ENCODE measurements at regions not wholly inside any gene's neighbourhood (a gene's known extent, or its start where the extent isn't known, plus 50 kb on each side); places are given as distances from the start of the nearest gene placed in this dataset.

GRCh38 chr5:89900346-89900745 is 509.2 kb downstream of the CETN3 start:
- H3K4me1 ChIP-seq (ENCODE audit: insufficient read depth, low read length), result no peaks in the 10 kb centered on the region
- H3K27me3 Mint-ChIP-seq, result no peaks in the 10 kb centered on the region
- no peak for DNase-seq
- H3K4me3 ChIP-seq (ENCODE audit: low read length in 2 of 2), result no peak overlapping the region
- no peak overlapping the region for H3K4me3 Mint-ChIP-seq
- no peaks in the 10 kb centered on the region for H3K36me3 Mint-ChIP-seq
- ChIA-PET CTCF (ENCODE audit: partially characterized antibody) (no interaction called here), POLR2A (ENCODE audit: partially characterized antibody) (no interaction called here)
- no peaks in the 10 kb centered on the region for H3K36me3 ChIP-seq (ENCODE audit: insufficient read depth, low read length)
- intact Hi-C loops (cut with micrococcal nuclease), result no loop called here
- H3K4me1 Mint-ChIP-seq, result no peaks in the 10 kb centered on the region
- no peaks in the 10 kb centered on the region for H3K9me3 ChIP-seq (ENCODE audit: control insufficient read depth in 1 of 2, low read length in 2 of 2)
- no peak overlapping the region for H3K27ac ChIP-seq (ENCODE audit: low read depth, low read length)
- H3K27ac Mint-ChIP-seq, result no peak overlapping the region
- H3K9me3 Mint-ChIP-seq, result peaks cover 0 to 9% (median 5%) of the 10 kb centered on the region in 8 donors
- no peaks in the 10 kb centered on the region for H3K27me3 ChIP-seq (ENCODE audit: insufficient read depth, low read length)

GRCh38 chr5:89899559-89899958 is 510.0 kb downstream of the CETN3 start:
- Histone ChIP-seq H3K36me3 (ENCODE audit: insufficient read depth, low read length) (no peaks in the 10 kb centered on the region), H3K4me3 (ENCODE audit: low read length in 2 of 2) (no peak overlapping the region), H3K27me3 (ENCODE audit: insufficient read depth, low read length) (no peaks in the 10 kb centered on the region), H3K9me3 (ENCODE audit: control insufficient read depth in 1 of 2, low read length in 2 of 2) (no peaks in the 10 kb centered on the region), H3K27ac (ENCODE audit: low read depth, low read length) (no peak overlapping the region), H3K4me1 (ENCODE audit: insufficient read depth, low read length) (no peaks in the 10 kb centered on the region)
- Mint-ChIP-seq H3K36me3 (no peaks in the 10 kb centered on the region), H3K27me3 (no peaks in the 10 kb centered on the region), H3K4me3 (no peak overlapping the region), H3K9me3 (peaks cover 0 to 14% (median 7%) of the 10 kb centered on the region in 8 donors), H3K27ac (no peak overlapping the region), H3K4me1 (no peaks in the 10 kb centered on the region)
- ChIA-PET POLR2A (ENCODE audit: partially characterized antibody) (no interaction called here), CTCF (ENCODE audit: partially characterized antibody) (no interaction called here)
- no peak for DNase-seq
- intact Hi-C loops (cut with micrococcal nuclease), result no loop called here

- H3K36me3 ChIP-seq (ENCODE audit: insufficient read depth, low read length), result no peaks in the 10 kb centered on the region
- no peak for DNase-seq
- intact Hi-C loops (cut with micrococcal nuclease), result no loop called here
- no peak overlapping the region for H3K27ac ChIP-seq (ENCODE audit: low read depth, low read length)
- no peaks in the 10 kb centered on the region for H3K4me1 ChIP-seq (ENCODE audit: insufficient read depth, low read length)
- Mint-ChIP-seq H3K36me3 (no peaks in the 10 kb centered on the region), H3K4me1 (no peaks in the 10 kb centered on the region), H3K4me3 (no peak overlapping the region), H3K9me3 (peaks cover 0 to 36% (median 19%) of the 10 kb centered on the region in 8 donors), H3K27me3 (no peaks in the 10 kb centered on the region), H3K27ac (no peak overlapping the region)
- no peaks in the 10 kb centered on the region for H3K9me3 ChIP-seq (ENCODE audit: control insufficient read depth in 1 of 2, low read length in 2 of 2)
- ChIA-PET CTCF (ENCODE audit: partially characterized antibody) (no interaction called here), POLR2A (ENCODE audit: partially characterized antibody) (no interaction called here)
- H3K4me3 ChIP-seq (ENCODE audit: low read length in 2 of 2), result no peak overlapping the region
- H3K27me3 ChIP-seq (ENCODE audit: insufficient read depth, low read length), result no peaks in the 10 kb centered on the region
Observed at GRCh38 chr5:89893546-89893945, 516.0 kb downstream of the CETN3 start.

- Histone ChIP-seq H3K27ac (ENCODE audit: low read depth, low read length) (no peak overlapping the region), H3K36me3 (ENCODE audit: insufficient read depth, low read length) (no peaks in the 10 kb centered on the region), H3K9me3 (ENCODE audit: control insufficient read depth in 1 of 2, low read length in 2 of 2) (no peaks in the 10 kb centered on the region), H3K4me3 (ENCODE audit: low read length in 2 of 2) (no peak overlapping the region), H3K27me3 (ENCODE audit: insufficient read depth, low read length) (no peaks in the 10 kb centered on the region), H3K4me1 (ENCODE audit: insufficient read depth, low read length) (no peaks in the 10 kb centered on the region)
- no peak overlapping the region for H3K4me3 Mint-ChIP-seq
- intact Hi-C loops (cut with micrococcal nuclease), result no loop called here
- no peaks in the 10 kb centered on the region for H3K36me3 Mint-ChIP-seq
- DNase-seq, result no peak
- CTCF ChIA-PET (ENCODE audit: partially characterized antibody), result no interaction called here
- POLR2A ChIA-PET (ENCODE audit: partially characterized antibody), result no interaction called here
- no peaks in the 10 kb centered on the region for H3K4me1 Mint-ChIP-seq
- H3K27me3 Mint-ChIP-seq, result no peaks in the 10 kb centered on the region
- H3K27ac Mint-ChIP-seq, result no peak overlapping the region
- H3K9me3 Mint-ChIP-seq, result peaks cover 0 to 8% (median 2%) of the 10 kb centered on the region in 8 donors
Observed at GRCh38 chr5:89885670-89886069, 523.9 kb downstream of the CETN3 start.

GRCh38 chr5:89883967-89884366 is 525.6 kb downstream of the CETN3 start:
- no peaks in the 10 kb centered on the region for H3K36me3 ChIP-seq (ENCODE audit: insufficient read depth, low read length)
- Mint-ChIP-seq H3K4me1 (no peaks in the 10 kb centered on the region), H3K27ac (no peak overlapping the region), H3K36me3 (no peaks in the 10 kb centered on the region), H3K4me3 (no peak overlapping the region), H3K9me3 (peaks cover 0 to 11% (median 4%) of the 10 kb centered on the region in 8 donors), H3K27me3 (no peaks in the 10 kb centered on the region)
- DNase-seq, result no peak
- ChIA-PET POLR2A (ENCODE audit: partially characterized antibody) (no interaction called here), CTCF (ENCODE audit: partially characterized antibody) (no interaction called here)
- H3K4me3 ChIP-seq (ENCODE audit: low read length in 2 of 2), result no peak overlapping the region
- H3K4me1 ChIP-seq (ENCODE audit: insufficient read depth, low read length), result no peaks in the 10 kb centered on the region
- no peak overlapping the region for H3K27ac ChIP-seq (ENCODE audit: low read depth, low read length)
- intact Hi-C loops (cut with micrococcal nuclease), result no loop called here
- H3K9me3 ChIP-seq (ENCODE audit: control insufficient read depth in 1 of 2, low read length in 2 of 2), result no peaks in the 10 kb centered on the region
- H3K27me3 ChIP-seq (ENCODE audit: insufficient read depth, low read length), result no peaks in the 10 kb centered on the region

GRCh38 chr5:89878140-89879132 is 531.1 kb downstream of the CETN3 start:
- no peaks in the 10 kb centered on the region for H3K36me3 ChIP-seq (ENCODE audit: insufficient read depth, low read length)
- Mint-ChIP-seq H3K9me3 (peaks cover 0 to 14% (median 1%) of the 10 kb centered on the region in 8 donors), H3K36me3 (no peaks in the 10 kb centered on the region), H3K27ac (no peak overlapping the region), H3K27me3 (no peaks in the 10 kb centered on the region), H3K4me3 (no peak overlapping the region), H3K4me1 (no peaks in the 10 kb centered on the region)
- no peak overlapping the region for H3K27ac ChIP-seq (ENCODE audit: low read depth, low read length)
- CTCF ChIA-PET (ENCODE audit: partially characterized antibody), result no interaction called here
- DNase-seq, result no peak
- intact Hi-C loops (cut with micrococcal nuclease), result no loop called here
- no peaks in the 10 kb centered on the region for H3K27me3 ChIP-seq (ENCODE audit: insufficient read depth, low read length)
- H3K4me3 ChIP-seq (ENCODE audit: low read length in 2 of 2), result no peak overlapping the region
- no peaks in the 10 kb centered on the region for H3K9me3 ChIP-seq (ENCODE audit: control insufficient read depth in 1 of 2, low read length in 2 of 2)
- no peaks in the 10 kb centered on the region for H3K4me1 ChIP-seq (ENCODE audit: insufficient read depth, low read length)
- POLR2A ChIA-PET (ENCODE audit: partially characterized antibody), result no interaction called here

- Histone ChIP-seq H3K4me3 (ENCODE audit: low read length in 2 of 2) (no peak overlapping the region), H3K27ac (ENCODE audit: low read depth, low read length) (no peak overlapping the region), H3K9me3 (ENCODE audit: control insufficient read depth in 1 of 2, low read length in 2 of 2) (no peaks in the 10 kb centered on the region), H3K27me3 (ENCODE audit: insufficient read depth, low read length) (no peaks in the 10 kb centered on the region), H3K4me1 (ENCODE audit: insufficient read depth, low read length) (no peaks in the 10 kb centered on the region), H3K36me3 (ENCODE audit: insufficient read depth, low read length) (no peaks in the 10 kb centered on the region)
- intact Hi-C loops (cut with micrococcal nuclease), result no loop called here
- no peak overlapping the region for H3K4me3 Mint-ChIP-seq
- H3K36me3 Mint-ChIP-seq, result no peaks in the 10 kb centered on the region
- H3K9me3 Mint-ChIP-seq, result peaks cover 0 to 3% (median 0%) of the 10 kb centered on the region in 8 donors
- ChIA-PET POLR2A (ENCODE audit: partially characterized antibody) (no interaction called here), CTCF (ENCODE audit: partially characterized antibody) (no interaction called here)
- no peaks in the 10 kb centered on the region for H3K4me1 Mint-ChIP-seq
- no peak for DNase-seq
- no peak overlapping the region for H3K27ac Mint-ChIP-seq
- no peaks in the 10 kb centered on the region for H3K27me3 Mint-ChIP-seq
Observed at GRCh38 chr5:89871906-89872305, 537.6 kb downstream of the CETN3 start.
